ENCODE measurements at regions not wholly inside any gene's neighbourhood (a gene's known extent, or its start where the extent isn't known, plus 50 kb on each side); places are given as distances from the start of the nearest gene placed in this dataset.
A peak's percentile ranks its signal among the peaks of the same experiment; 100 is the strongest.

GRCh38 chr2:236501026-236501425, 68.6 kb upstream of the ACKR3 start:
- H2AFZ ChIP-seq (ENCODE audit: low read length), result no peak overlapping the region
- no peaks in the 10 kb centered on the region for H3K9me2 ChIP-seq (replicated peaks; ENCODE audit: low read length)
- no peak for TF ChIP-seq CTCF (conservative IDR thresholded peaks at IDR 0.05; ENCODE audit: low read depth, low read length)
- TF ChIP-seq EZH2phosphoT487 (IDR thresholded peaks at IDR 0.05; ENCODE audit: borderline replicate concordance, low read length), result no peak
- TF ChIP-seq EZH2 (IDR thresholded peaks at IDR 0.05; ENCODE audit: low read length, unreplicated experiment), result no peak
- H3K36me3 ChIP-seq (ENCODE audit: low read depth, low read length), result no peaks in the 10 kb centered on the region
- no peak for ATAC-seq
- H4K20me1 ChIP-seq (ENCODE audit: low read length), result no peaks in the 10 kb centered on the region
- intact Hi-C loops (cut with micrococcal nuclease), result no loop called here
- no peaks in the 10 kb centered on the region for H3K9me3 ChIP-seq (ENCODE audit: low read length)
- ChIA-PET CTCF (no interaction called here), POLR2A (ENCODE audit: unreplicated experiment) (no interaction called here)
- no peak overlapping the region for H3K4me2 ChIP-seq (ENCODE audit: low read length)
- no TSS peak for BruUV-seq (replicated peaks)
- H3K9ac ChIP-seq (ENCODE audit: low read length), result no peak overlapping the region
- H3K4me1 ChIP-seq (ENCODE audit: insufficient read depth, low read length), result no peaks in the 10 kb centered on the region
- no peak overlapping the region for H3K4me3 ChIP-seq (ENCODE audit: low read length)
- no peaks in the 10 kb centered on the region for H3K79me2 ChIP-seq (ENCODE audit: low read length)
- no peaks in the 10 kb centered on the region; the same call in 1 of the 2 replicates for H3K27me3 ChIP-seq (ENCODE audit: low read length)
- no peak for DNase-seq
- no peak overlapping the region for H3K27ac ChIP-seq (ENCODE audit: low read length)
- no peaks in the 10 kb centered on the region for H3F3A ChIP-seq (ENCODE audit: low read length, unreplicated experiment)

GRCh38 chr2:236501531-236501930, 68.1 kb upstream of the ACKR3 start:
- Histone ChIP-seq H3K9me3 (ENCODE audit: low read length) (no peaks in the 10 kb centered on the region), H4K20me1 (ENCODE audit: low read length) (no peaks in the 10 kb centered on the region), H3K9ac (ENCODE audit: low read length) (no peak overlapping the region), H3F3A (ENCODE audit: low read length, unreplicated experiment) (no peaks in the 10 kb centered on the region), H3K4me1 (ENCODE audit: insufficient read depth, low read length) (no peaks in the 10 kb centered on the region), H3K27me3 (ENCODE audit: low read length) (peaks cover 5% of the 10 kb centered on the region; the same call in 1 of the 2 replicates), H3K4me3 (ENCODE audit: low read length) (no peak overlapping the region), H3K27ac (ENCODE audit: low read length) (no peak overlapping the region), H3K9me2 (replicated peaks; ENCODE audit: low read length) (no peaks in the 10 kb centered on the region), H3K79me2 (ENCODE audit: low read length) (no peaks in the 10 kb centered on the region), H3K4me2 (ENCODE audit: low read length) (no peak overlapping the region), H2AFZ (ENCODE audit: low read length) (no peak overlapping the region), H3K36me3 (ENCODE audit: low read depth, low read length) (no peaks in the 10 kb centered on the region)
- ATAC-seq (no peak), DNase-seq (no peak)
- intact Hi-C loops (cut with micrococcal nuclease), result no loop called here
- TF ChIP-seq CTCF (conservative IDR thresholded peaks at IDR 0.05; ENCODE audit: low read depth, low read length), result no peak
- no peak for TF ChIP-seq EZH2 (IDR thresholded peaks at IDR 0.05; ENCODE audit: low read length, unreplicated experiment)
- TF ChIP-seq EZH2phosphoT487 (IDR thresholded peaks at IDR 0.05; ENCODE audit: borderline replicate concordance, low read length), result no peak
- POLR2A ChIA-PET (ENCODE audit: unreplicated experiment), result no interaction called here
- no TSS peak for BruUV-seq (replicated peaks)
- CTCF ChIA-PET, result no interaction called here

- ATAC-seq, result no peak
- H3K9me2 ChIP-seq (replicated peaks; ENCODE audit: low read length), result no peaks in the 10 kb centered on the region
- H3K4me2 ChIP-seq (ENCODE audit: low read length), result no peak overlapping the region
- H3K79me2 ChIP-seq (ENCODE audit: low read length), result no peaks in the 10 kb centered on the region
- no peak overlapping the region for H3K4me3 ChIP-seq (ENCODE audit: low read length)
- no TSS peak for BruUV-seq (replicated peaks)
- H3K4me1 ChIP-seq (ENCODE audit: insufficient read depth, low read length), result no peaks in the 10 kb centered on the region
- CTCF ChIA-PET, result no interaction called here
- no peaks in the 10 kb centered on the region for H3F3A ChIP-seq (ENCODE audit: low read length, unreplicated experiment)
- peaks cover 9% of the 10 kb centered on the region; the same call in 1 of the 2 replicates for H3K27me3 ChIP-seq (ENCODE audit: low read length)
- no peak overlapping the region for H3K27ac ChIP-seq (ENCODE audit: low read length)
- no peak for DNase-seq
- intact Hi-C loops (cut with micrococcal nuclease), result no loop called here
- no peak overlapping the region for H2AFZ ChIP-seq (ENCODE audit: low read length)
- TF ChIP-seq CTCF (conservative IDR thresholded peaks at IDR 0.05; ENCODE audit: low read depth, low read length) (peak; percentile 37; the same call in 1 of the 2 replicates), EZH2 (IDR thresholded peaks at IDR 0.05; ENCODE audit: low read length, unreplicated experiment) (no peak)
- no peak overlapping the region for H3K9ac ChIP-seq (ENCODE audit: low read length)
- no peaks in the 10 kb centered on the region for H3K36me3 ChIP-seq (ENCODE audit: low read depth, low read length)
- POLR2A ChIA-PET (ENCODE audit: unreplicated experiment), result no interaction called here
- H3K9me3 ChIP-seq (ENCODE audit: low read length), result no peaks in the 10 kb centered on the region
- H4K20me1 ChIP-seq (ENCODE audit: low read length), result no peaks in the 10 kb centered on the region
These were observed 66.5 kb upstream of the ACKR3 start for GRCh38 chr2:236503100-236503499.

Data from PC-3 (cell line).